ENCODE measurements at regions not wholly inside any gene's neighbourhood (a gene's known extent, or its start where the extent isn't known, plus 50 kb on each side); places are given as distances from the start of the nearest gene placed in this dataset.

GRCh38 chr7:13068032-13068431, 380.6 kb downstream of the ARL4A start:
- TF ChIP-seq CTCF (IDR thresholded peaks at IDR 0.05; ENCODE audit: insufficient read depth, low read length): no peak
- TF ChIP-seq REST (IDR thresholded peaks at IDR 0.05; ENCODE audit: insufficient replicate concordance, low read depth): no peak
